ENCODE measurements at regions not wholly inside any gene's neighbourhood (a gene's known extent, or its start where the extent isn't known, plus 50 kb on each side); places are given as distances from the start of the nearest gene placed in this dataset.

DNA sequence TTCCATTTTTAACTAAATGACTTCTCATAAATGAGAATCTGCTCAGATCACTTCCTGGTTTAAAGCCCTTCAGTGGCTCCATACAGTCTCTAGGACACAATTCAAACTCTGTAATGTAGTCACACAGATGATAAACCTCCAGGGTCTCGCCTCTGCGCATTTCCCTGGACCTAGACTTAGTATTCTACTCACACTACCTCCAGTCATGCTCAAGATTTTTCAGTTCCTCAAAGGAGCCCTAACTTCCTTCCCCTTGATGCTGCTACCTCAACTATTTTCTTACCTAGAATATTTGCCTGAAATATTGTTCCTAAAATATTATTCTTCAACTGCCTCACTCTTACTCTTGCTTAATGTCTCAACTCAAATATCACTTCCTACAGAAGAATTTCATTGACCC is 86.7 kb upstream of the TPP2 start:
- no peak overlapping the region for H3K4me3 ChIP-seq
- TF ChIP-seq, protein P1, sequence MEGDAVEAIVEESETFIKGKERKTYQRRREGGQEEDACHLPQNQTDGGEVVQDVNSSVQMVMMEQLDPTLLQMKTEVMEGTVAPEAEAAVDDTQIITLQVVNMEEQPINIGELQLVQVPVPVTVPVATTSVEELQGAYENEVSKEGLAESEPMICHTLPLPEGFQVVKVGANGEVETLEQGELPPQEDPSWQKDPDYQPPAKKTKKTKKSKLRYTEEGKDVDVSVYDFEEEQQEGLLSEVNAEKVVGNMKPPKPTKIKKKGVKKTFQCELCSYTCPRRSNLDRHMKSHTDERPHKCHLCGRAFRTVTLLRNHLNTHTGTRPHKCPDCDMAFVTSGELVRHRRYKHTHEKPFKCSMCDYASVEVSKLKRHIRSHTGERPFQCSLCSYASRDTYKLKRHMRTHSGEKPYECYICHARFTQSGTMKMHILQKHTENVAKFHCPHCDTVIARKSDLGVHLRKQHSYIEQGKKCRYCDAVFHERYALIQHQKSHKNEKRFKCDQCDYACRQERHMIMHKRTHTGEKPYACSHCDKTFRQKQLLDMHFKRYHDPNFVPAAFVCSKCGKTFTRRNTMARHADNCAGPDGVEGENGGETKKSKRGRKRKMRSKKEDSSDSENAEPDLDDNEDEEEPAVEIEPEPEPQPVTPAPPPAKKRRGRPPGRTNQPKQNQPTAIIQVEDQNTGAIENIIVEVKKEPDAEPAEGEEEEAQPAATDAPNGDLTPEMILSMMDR (IDR thresholded peaks at IDR 0.05) = no peak
- no peak for TF ChIP-seq POLR2A (IDR thresholded peaks at IDR 0.05)
- no peak for TF ChIP-seq POLR2AphosphoS5 (IDR thresholded peaks at IDR 0.05)
- no peaks in the 10 kb centered on the region for H3K36me3 ChIP-seq
- no peak for DNase-seq (ENCODE audit: low spot score in 2 of 2)
- intact Hi-C loops (cut with DNase I; ENCODE audit: low total_unique reads) = loop anchor here (10.0 kb wide), 1 partner anchor 575 kb away; no protein-coding TSS in a partner anchor
- no peaks in the 10 kb centered on the region for H3K27me3 ChIP-seq
- H3K27ac ChIP-seq = no peak overlapping the region
- H3K4me1 ChIP-seq = no peaks in the 10 kb centered on the region
- H3K9me3 ChIP-seq = peaks cover 0 to 16% of the 10 kb centered on the region in 2 donors

DNA sequence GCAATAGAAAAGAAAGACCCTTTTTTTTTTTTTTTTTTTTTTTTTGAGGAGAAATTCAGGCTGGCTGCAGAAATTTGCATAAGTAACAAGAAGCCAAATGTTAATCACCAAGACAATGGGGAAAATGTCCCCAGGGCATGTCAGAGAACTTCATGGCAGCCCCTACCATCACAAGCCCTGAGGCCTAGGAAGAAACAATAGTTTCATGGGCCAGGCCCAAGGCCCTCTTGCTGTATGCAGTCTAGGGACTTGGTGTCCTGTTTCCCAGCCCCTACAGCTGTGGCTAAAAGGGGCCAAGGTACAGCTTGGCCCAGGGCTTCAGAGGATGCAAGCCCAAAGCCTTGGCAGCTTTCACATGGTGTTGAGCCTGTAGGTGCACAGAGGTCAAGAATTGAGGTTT is 88.4 kb upstream of the TPP2 start:
- Histone ChIP-seq H3K27ac (no peak overlapping the region), H3K36me3 (no peaks in the 10 kb centered on the region), H3K4me1 (no peaks in the 10 kb centered on the region), H3K4me3 (no peak overlapping the region), H3K9me3 (peaks cover 0 to 16% of the 10 kb centered on the region in 2 donors), H3K27me3 (no peaks in the 10 kb centered on the region)
- DNase-seq (ENCODE audit: low spot score in 2 of 2) = no peak
- intact Hi-C loops (cut with DNase I; ENCODE audit: low total_unique reads) = no loop called here
- TF ChIP-seq, protein P1 (IDR thresholded peaks at IDR 0.05) = no peak
- TF ChIP-seq POLR2AphosphoS5 (IDR thresholded peaks at IDR 0.05) (no peak), POLR2A (IDR thresholded peaks at IDR 0.05) (no peak)

DNA sequence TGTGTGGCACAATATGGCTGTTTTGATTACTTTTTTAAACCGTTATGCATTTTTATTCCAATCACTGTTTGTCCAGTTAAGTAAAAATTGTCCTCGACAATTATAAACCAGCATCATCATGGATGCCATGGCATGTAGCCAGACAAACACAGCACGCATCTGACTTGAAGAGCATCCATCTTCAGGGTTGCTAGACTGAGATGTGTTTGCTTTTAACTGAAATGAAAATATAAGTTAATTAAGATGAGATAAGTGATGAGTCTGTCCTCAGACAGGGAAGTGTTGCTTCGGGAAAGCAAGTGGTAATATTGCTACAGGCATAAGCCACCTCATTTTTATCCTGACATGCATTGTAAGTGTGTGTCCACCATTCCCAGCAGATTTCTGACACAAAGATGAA is 92.8 kb upstream of the TPP2 start:
- intact Hi-C loops (cut with DNase I; ENCODE audit: low total_unique reads) = no loop called here
- no peak for TF ChIP-seq POLR2AphosphoS5 (IDR thresholded peaks at IDR 0.05)
- no peak for TF ChIP-seq POLR2A (IDR thresholded peaks at IDR 0.05)
- TF ChIP-seq, protein P1 (IDR thresholded peaks at IDR 0.05) = no peak

DNA sequence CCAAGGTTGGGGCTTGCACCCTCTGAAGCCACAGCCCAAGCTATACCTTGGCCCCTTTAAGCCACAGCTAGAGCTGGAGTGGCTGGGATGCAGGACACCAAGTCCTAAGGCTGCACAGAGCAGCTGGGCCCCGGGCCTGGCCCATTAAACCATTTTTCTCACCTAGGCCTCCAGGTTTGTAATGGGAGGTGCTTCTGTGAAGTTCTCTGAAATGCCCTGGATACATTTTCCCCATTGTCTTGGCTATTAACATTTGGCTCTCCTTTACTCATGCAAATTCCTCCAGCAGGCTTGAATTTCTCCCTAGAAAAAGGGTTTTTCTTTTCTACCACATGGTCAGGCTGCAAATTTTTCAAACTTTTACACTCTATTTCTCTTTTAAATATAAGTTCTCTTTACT is 93.8 kb upstream of the FGF14 start:
- Histone ChIP-seq H3K4me3 (no peak overlapping the region), H3K27ac (no peak overlapping the region), H3K9me3 (no peaks in the 10 kb centered on the region), H3K4me1 (no peaks in the 10 kb centered on the region), H3K27me3 (no peaks in the 10 kb centered on the region), H3K36me3 (no peaks in the 10 kb centered on the region)
- DNase-seq (ENCODE audit: low spot score in 2 of 2) = no peak
- intact Hi-C loops (cut with DNase I; ENCODE audit: low total_unique reads) = no loop called here
- TF ChIP-seq, protein P1 (IDR thresholded peaks at IDR 0.05) = no peak
- no peak for TF ChIP-seq POLR2A (IDR thresholded peaks at IDR 0.05)
- TF ChIP-seq POLR2AphosphoS5 (IDR thresholded peaks at IDR 0.05) = no peak

More for the DNA sequence above, 92.8 kb upstream of the TPP2 start:
- Histone ChIP-seq H3K4me3 (no peak overlapping the region), H3K27me3 (no peaks in the 10 kb centered on the region), H3K4me1 (no peaks in the 10 kb centered on the region), H3K9me3 (peaks cover 0 to 16% of the 10 kb centered on the region in 2 donors), H3K27ac (no peak overlapping the region), H3K36me3 (no peaks in the 10 kb centered on the region)
- no peak for DNase-seq (ENCODE audit: low spot score in 2 of 2)

DNA sequence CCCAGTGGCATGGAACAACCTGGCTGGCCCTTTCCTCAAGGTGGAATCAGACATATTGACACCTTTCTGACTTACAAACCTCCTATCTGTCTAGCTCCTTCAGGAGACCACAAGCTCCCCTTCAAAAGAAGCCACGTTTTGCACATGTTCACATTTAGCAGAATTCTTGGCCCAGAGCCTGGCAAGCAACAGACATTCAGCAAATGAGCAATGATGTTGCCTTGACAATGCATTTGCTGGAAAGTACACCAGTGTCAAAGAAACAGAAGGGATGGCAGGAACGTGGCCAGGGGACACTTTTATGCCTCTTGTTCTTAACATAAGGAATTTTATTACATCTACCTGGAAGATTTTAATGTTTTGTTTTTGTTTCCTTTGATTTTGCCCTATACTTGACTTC is 85.5 kb upstream of the FGF14 start:
- no peaks in the 10 kb centered on the region for H3K9me3 ChIP-seq
- no peak for DNase-seq (ENCODE audit: low spot score in 2 of 2)
- H3K4me3 ChIP-seq = no peak overlapping the region
- no peaks in the 10 kb centered on the region for H3K27me3 ChIP-seq
- intact Hi-C loops (cut with DNase I; ENCODE audit: low total_unique reads) = no loop called here
- no peak for TF ChIP-seq POLR2A (IDR thresholded peaks at IDR 0.05)
- TF ChIP-seq POLR2AphosphoS5 (IDR thresholded peaks at IDR 0.05) = no peak
- TF ChIP-seq, protein P1 (IDR thresholded peaks at IDR 0.05) = no peak
- no peaks in the 10 kb centered on the region for H3K4me1 ChIP-seq
- H3K27ac ChIP-seq = no peak overlapping the region
- no peaks in the 10 kb centered on the region for H3K36me3 ChIP-seq

Measured in breast epithelium (tissue), 4 donors.